ENCODE measurements at regions not wholly inside any gene's neighbourhood (a gene's known extent, or its start where the extent isn't known, plus 50 kb on each side); places are given as distances from the start of the nearest gene placed in this dataset.
"Not testable (repeated sequence)": the region's sequence is repeated elsewhere in the genome, so short reads cannot be mapped to it uniquely, and the experiment has no call there.

DNA sequence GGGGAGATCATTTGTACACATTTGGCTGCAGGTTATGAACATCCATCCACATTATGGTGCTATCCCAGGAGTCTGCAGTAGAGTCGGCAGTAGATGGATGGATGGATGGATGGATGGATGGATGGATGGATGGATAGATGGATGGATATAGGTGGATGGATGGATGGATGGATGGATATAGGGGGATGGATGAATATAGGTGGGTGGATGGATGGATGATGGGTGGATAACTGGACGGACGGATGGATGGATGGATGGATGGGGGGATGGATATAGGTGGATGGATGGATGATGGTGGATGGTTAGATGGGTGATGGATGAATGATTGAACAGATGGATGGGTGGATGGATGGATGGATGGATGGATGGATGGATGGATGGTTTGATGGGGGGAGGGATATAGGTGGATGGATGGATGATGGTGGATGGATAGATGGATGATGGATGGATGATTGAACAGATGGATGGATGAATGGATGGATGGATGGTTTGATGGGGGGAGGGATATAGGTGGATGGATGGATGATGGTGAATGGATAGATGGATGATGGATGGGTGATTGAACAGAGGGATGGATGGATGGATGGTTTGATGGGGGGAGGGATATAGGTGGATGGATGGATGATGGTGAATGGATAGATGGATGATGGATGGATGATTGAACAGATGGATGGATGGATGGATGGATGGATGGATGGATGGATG is 65.3 kb upstream of the PRR5 start:
- TF ChIP-seq, protein P1, sequence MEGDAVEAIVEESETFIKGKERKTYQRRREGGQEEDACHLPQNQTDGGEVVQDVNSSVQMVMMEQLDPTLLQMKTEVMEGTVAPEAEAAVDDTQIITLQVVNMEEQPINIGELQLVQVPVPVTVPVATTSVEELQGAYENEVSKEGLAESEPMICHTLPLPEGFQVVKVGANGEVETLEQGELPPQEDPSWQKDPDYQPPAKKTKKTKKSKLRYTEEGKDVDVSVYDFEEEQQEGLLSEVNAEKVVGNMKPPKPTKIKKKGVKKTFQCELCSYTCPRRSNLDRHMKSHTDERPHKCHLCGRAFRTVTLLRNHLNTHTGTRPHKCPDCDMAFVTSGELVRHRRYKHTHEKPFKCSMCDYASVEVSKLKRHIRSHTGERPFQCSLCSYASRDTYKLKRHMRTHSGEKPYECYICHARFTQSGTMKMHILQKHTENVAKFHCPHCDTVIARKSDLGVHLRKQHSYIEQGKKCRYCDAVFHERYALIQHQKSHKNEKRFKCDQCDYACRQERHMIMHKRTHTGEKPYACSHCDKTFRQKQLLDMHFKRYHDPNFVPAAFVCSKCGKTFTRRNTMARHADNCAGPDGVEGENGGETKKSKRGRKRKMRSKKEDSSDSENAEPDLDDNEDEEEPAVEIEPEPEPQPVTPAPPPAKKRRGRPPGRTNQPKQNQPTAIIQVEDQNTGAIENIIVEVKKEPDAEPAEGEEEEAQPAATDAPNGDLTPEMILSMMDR (IDR thresholded peaks at IDR 0.05): not testable (repeated sequence)
- TF ChIP-seq POLR2AphosphoS5, POLR2A (IDR thresholded peaks at IDR 0.05): not testable (repeated sequence)

All from suprapubic skin (tissue), 4 donors.